ENCODE measurements at regions not wholly inside any gene's neighbourhood (a gene's known extent, or its start where the extent isn't known, plus 50 kb on each side); places are given as distances from the start of the nearest gene placed in this dataset.

- no peaks in the 10 kb centered on the region for H3K4me1 ChIP-seq (ENCODE audit: insufficient read depth, low read length)
- no peak overlapping the region for H3K4me3 Mint-ChIP-seq
- intact Hi-C loops (cut with DNase I, micrococcal nuclease) = no loop called here
Measured at GRCh38 chr1:82861749-82862148, 1061.0 kb downstream of the ADGRL2 start.

GRCh38 chr1:82858031-82858430 lies 1057.3 kb downstream of the ADGRL2 start:
- H3K9me3 Mint-ChIP-seq = no peaks in the 10 kb centered on the region
- TF ChIP-seq CTCF (IDR thresholded peaks at IDR 0.05) = no peak
- H3K4me1 Mint-ChIP-seq (ENCODE audit: low read depth) = no peaks in the 10 kb centered on the region
- Histone ChIP-seq H3K36me3 (ENCODE audit: insufficient read depth, low read length) (no peaks in the 10 kb centered on the region), H3K27ac (ENCODE audit: low read depth in 1 of 2, low read length in 2 of 2) (no peak overlapping the region), H3K4me3 (ENCODE audit: low read length) (no peak overlapping the region), H3K4me1 (ENCODE audit: insufficient read depth, low read length) (no peaks in the 10 kb centered on the region), H3K9me3 (ENCODE audit: control insufficient read depth in 1 of 2, insufficient read depth in 1 of 2, low read length in 2 of 2) (no peaks in the 10 kb centered on the region), H3K27me3 (ENCODE audit: control insufficient read depth in 1 of 2, insufficient read depth in 2 of 2, low read length in 2 of 2) (no peaks in the 10 kb centered on the region)
- ChIA-PET CTCF (no interaction called here), POLR2A (no interaction called here)
- no peaks in the 10 kb centered on the region for H3K36me3 Mint-ChIP-seq (ENCODE audit: low read depth)
- no peak overlapping the region for H3K4me3 Mint-ChIP-seq
- no peak for DNase-seq
- no peak overlapping the region for H3K27ac Mint-ChIP-seq
- H3K27me3 Mint-ChIP-seq = no peaks in the 10 kb centered on the region
- ATAC-seq (ENCODE audit: poor library complexity) = no peak
- intact Hi-C loops (cut with DNase I, micrococcal nuclease) = no loop called here

More at GRCh38 chr1:82861749-82862148, 1061.0 kb downstream of the ADGRL2 start:
- Histone ChIP-seq H3K9me3 (ENCODE audit: control insufficient read depth in 1 of 2, insufficient read depth in 1 of 2, low read length in 2 of 2) (no peaks in the 10 kb centered on the region), H3K27me3 (ENCODE audit: control insufficient read depth in 1 of 2, insufficient read depth in 2 of 2, low read length in 2 of 2) (no peaks in the 10 kb centered on the region), H3K4me3 (ENCODE audit: low read length) (no peak overlapping the region), H3K27ac (ENCODE audit: low read depth in 1 of 2, low read length in 2 of 2) (no peak overlapping the region), H3K36me3 (ENCODE audit: insufficient read depth, low read length) (no peaks in the 10 kb centered on the region)
- Mint-ChIP-seq H3K4me1 (ENCODE audit: low read depth) (no peaks in the 10 kb centered on the region), H3K9me3 (no peaks in the 10 kb centered on the region), H3K27ac (no peak overlapping the region), H3K36me3 (ENCODE audit: low read depth) (no peaks in the 10 kb centered on the region), H3K27me3 (no peaks in the 10 kb centered on the region)
- CTCF ChIA-PET = no interaction called here
- TF ChIP-seq CTCF (IDR thresholded peaks at IDR 0.05) = no peak
- DNase-seq (no peak), ATAC-seq (ENCODE audit: poor library complexity) (no peak)
- POLR2A ChIA-PET = no interaction called here

GRCh38 chr1:82849460-82849859 lies 1048.7 kb downstream of the ADGRL2 start:
- Mint-ChIP-seq H3K9me3 (no peaks in the 10 kb centered on the region), H3K27ac (no peak overlapping the region), H3K27me3 (no peaks in the 10 kb centered on the region), H3K36me3 (ENCODE audit: low read depth) (no peaks in the 10 kb centered on the region), H3K4me1 (ENCODE audit: low read depth) (no peaks in the 10 kb centered on the region), H3K4me3 (no peak overlapping the region)
- no peak for ATAC-seq (ENCODE audit: poor library complexity)
- ChIA-PET POLR2A (no interaction called here), CTCF (no interaction called here)
- peaks cover 0 to 6% of the 10 kb centered on the region in 2 experiments for H3K9me3 ChIP-seq (ENCODE audit: control insufficient read depth in 1 of 2, insufficient read depth in 1 of 2, low read length in 2 of 2)
- intact Hi-C loops (cut with DNase I, micrococcal nuclease) = no loop called here
- no peak overlapping the region for H3K27ac ChIP-seq (ENCODE audit: low read depth in 1 of 2, low read length in 2 of 2)
- no peaks in the 10 kb centered on the region for H3K4me1 ChIP-seq (ENCODE audit: insufficient read depth, low read length)
- H3K36me3 ChIP-seq (ENCODE audit: insufficient read depth, low read length) = no peaks in the 10 kb centered on the region
- no peak for TF ChIP-seq CTCF (IDR thresholded peaks at IDR 0.05)
- H3K27me3 ChIP-seq (ENCODE audit: control insufficient read depth in 1 of 2, insufficient read depth in 2 of 2, low read length in 2 of 2) = no peaks in the 10 kb centered on the region
- DNase-seq = no peak
- no peak overlapping the region for H3K4me3 ChIP-seq (ENCODE audit: low read length)
